NCI-H69 (cell line): ENCODE measurements at regions not wholly inside any gene's neighbourhood (a gene's known extent, or its start where the extent isn't known, plus 50 kb on each side); places are given as distances from the start of the nearest gene placed in this dataset.
A peak's percentile ranks its signal among the peaks of the same experiment; 100 is the strongest.

Experiments
- DNase-seq: peaks from one replicate; lab custom pipeline; 2025; lab: John Stamatoyannopoulos, UW

DNA sequence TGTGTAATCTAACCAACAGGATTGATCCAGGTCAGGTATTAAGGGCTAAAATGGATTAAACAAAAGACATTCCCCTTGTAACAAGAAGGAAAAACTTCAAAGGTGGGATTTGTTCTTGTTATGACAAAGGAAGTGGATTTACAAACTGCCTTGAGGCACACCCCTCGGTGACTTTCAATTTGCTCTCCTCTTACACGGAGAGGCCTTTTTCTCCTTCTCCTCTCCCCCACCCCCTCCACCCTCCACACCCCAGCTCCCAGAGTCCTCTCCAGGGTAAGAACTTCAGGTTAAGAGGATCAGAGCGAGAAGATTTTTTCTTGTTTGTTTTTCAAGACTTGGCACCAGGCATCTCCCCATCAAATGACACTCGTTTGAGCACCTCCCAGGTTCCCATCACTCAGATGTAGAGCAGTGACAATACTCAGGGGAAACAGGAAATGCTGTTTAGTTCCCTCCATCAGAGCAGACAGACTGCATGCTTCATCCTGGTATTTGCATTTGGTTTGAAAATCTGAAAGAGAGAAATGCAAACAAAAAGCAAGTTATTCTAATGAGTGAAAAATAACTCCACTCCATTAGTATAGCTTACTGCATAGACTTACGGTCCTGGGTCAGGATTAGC, 77.6 kb upstream of the TMEM260 start:
- peak; percentile 80 for DNase-seq

DNA sequence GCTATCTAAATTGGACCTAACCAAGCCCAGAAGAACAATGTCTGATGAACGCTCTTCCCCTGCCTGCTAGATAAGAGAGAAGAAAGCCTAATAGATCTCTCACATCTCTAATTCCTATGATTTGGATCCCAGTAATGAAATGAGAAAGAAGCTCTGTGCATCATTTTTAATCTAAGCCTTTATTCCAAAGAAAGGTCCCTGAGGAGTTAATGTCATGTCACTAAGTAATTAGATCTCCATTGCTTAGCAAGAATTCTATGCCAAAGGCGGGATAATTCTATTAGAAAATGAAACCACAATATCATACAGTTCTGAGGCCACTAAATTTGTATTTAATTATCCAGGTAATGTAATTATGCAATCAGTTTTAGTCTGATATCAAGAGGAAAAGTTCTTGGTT, 74.2 kb upstream of the TMEM260 start:
- no peak for DNase-seq

DNA sequence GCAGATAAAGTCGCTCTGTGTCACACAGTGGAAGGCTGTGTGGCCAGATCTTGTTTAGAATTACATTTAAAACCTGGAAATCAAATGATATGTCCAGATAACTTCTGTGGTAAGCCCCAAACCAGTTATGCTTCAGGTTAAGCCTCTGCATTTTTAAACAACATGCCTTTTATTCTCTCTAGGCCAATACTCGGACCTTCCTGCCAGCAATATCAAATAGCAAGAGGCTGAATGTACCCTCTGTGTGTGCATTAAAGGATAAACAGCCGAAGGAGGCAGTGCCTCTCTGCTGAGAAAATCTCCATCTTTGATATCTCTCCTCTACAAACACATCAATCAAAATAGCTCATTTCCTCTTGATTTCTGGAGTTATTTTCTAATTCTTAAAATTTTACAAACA, 67.1 kb upstream of the TMEM260 start:
- DNase-seq = no peak

DNA sequence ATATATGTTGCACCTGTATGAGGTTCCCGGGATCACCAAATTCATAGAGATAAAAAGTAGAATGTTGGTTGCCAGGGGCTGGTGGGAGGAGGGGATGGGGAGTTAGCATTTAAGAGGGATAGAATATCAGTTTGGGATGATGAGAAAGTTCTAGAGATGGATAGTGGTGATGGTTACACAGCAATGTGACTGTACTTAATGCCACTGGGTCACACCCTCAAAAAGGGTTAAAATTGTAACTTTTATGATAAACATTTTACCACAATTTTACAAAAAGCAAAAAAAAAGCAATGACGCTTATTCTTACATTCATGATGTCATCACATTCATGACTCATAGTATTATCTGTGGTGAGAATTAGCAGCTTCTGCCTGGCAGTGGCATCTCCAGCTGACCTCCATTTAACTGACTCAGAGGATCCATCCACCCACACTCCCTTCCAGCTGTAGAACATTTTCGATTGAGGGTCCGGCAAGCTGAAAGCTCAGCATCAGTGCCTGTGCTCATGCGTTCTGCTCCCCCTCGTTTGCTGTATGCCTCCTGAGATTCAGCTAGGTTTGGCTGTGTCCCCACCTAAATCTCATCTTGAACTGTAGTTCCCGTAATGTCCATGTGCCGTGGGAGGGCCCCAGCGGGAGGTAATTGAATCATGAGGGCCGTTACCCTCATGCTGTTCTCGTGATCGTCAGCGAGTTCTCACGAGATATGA, 64.8 kb upstream of the TMEM260 start:
- no peak for DNase-seq

DNA sequence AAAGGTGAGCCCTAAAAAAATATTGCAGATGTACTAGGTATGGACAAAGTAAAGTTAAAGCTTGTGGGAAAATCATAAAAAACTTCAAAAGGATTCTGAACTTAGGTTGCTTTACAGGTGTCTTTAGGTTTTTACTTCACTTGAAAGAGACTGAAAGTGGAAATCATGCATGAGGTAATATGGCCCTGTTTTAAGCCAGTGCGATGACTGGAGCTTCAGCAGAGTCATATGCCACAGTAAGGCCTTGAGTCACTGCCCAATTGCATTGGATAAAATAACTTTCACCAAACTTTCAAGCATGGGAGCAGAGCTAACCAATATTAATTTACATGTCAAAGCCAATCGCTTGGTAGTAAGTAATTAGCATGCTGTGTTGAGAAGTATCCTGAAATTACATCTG, 63.9 kb upstream of the TMEM260 start:
- no peak for DNase-seq

DNA sequence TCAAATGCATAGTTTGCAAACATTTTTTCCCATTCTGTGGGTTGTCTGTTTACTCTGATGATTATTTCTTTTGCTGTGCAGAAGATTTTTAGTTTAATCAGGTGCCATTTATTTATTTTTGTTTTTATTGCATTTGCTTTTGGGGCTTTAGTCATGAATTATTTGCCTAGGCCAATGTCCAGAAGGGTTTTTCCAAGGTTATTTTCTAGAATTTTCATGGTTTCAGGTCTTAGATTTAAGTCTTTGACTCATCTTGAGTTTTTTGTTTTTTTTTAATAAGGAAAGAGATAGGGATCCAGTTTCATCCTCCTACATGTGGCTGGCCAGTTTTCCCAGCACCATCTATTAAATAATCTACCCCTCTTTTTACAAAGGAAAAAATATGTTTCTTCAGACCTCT, 57.2 kb upstream of the TMEM260 start:
- DNase-seq = no peak

DNA sequence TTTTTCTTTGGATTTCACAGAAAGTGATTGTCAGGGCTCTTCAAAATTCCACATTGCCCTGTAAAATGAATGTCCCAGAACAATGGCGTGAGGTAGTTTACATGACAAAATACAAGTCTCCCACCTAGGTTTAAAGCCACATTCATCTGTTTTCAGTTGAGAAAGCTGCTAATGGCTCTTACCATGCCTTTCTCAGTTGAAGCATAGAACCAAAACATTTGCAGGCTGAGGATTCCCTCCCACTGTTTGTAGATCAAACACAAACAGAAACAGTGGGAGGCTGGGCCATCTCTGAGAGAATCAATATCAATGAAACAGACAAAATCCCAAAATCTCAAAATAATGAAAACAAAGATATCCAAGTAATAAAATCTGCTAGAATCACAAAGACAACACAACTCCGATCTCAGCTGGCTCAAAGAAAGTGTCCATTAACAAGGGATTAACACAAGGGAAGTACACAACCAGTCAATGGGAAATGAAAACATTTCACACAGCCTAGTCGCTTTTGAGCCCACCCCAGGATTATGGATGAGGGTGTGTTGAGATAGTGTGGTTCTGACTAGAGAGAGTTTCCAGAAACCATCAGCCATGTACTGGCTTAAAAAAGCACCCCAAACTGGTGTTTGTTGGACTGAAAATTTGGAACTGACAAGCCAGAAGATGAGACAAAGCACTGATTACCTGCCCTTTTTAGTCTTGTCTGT, 54.5 kb upstream of the TMEM260 start:
- no peak for DNase-seq

DNA sequence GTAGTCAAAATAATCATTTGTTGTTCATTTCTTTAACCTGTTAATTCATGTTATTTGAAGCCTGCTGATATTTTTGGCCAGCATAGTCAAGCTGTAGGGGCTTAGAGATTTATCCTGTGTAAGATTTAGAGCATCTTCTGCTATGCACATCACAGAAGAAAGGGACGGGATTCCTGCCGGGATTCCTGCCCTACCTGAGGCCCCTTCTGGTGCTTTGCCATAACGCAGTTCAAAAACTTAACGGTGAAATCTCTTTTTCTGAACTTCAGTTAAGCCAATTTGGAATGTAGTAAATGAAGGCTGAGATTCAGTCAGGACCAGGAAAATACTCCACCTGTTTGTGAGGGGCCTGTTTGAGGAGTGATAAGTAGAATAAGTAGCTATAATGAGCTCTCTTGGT, 50.7 kb upstream of the TMEM260 start:
- DNase-seq = no peak
